DOHH2 (cell line): ENCODE measurements at regions not wholly inside any gene's neighbourhood (a gene's known extent, or its start where the extent isn't known, plus 50 kb on each side); places are given as distances from the start of the nearest gene placed in this dataset.

Source experiments
- H3F3A ChIP-seq: fragments of 200-600 bp; sonication (generic), shearing (Covaris generic); 2 replicates; pipeline ENCODE4 v1.6.0; 2016; ENCODE audit warnings: antibody characterized with exemption, mild to moderate bottlenecking; ENCODE audit not compliant: control insufficient read depth, insufficient read depth
- H3K27ac ChIP-seq: fragments of 200-600 bp; sonication (generic); 2 replicates; pipeline ENCODE4 v1.5.1; 2014; ENCODE audit warnings: low read depth, mild to moderate bottlenecking, low read length, moderate library complexity
- H3K27me3 ChIP-seq: fragments of 200-600 bp; sonication (generic); 2 replicates; pipeline ENCODE4 v1.6.1; 2014; ENCODE audit warnings: mild to moderate bottlenecking, low read length, mixed read lengths; ENCODE audit not compliant: control insufficient read depth
- H3K36me3 ChIP-seq: fragments of 200-600 bp; sonication (generic); 2 replicates; pipeline ENCODE4 v1.6.1; 2014; ENCODE audit warnings: mild to moderate bottlenecking, low read length, moderate library complexity, mixed read lengths; ENCODE audit not compliant: control insufficient read depth
- H3K4me1 ChIP-seq: fragments of 200-600 bp; sonication (generic); 2 replicates; pipeline ENCODE4 v1.6.1; 2014; ENCODE audit warnings: mild to moderate bottlenecking, low read length, mixed read lengths; ENCODE audit not compliant: control insufficient read depth
- H3K4me2 ChIP-seq: fragments of 200-600 bp; sonication (generic); 2 replicates; pipeline ENCODE4 v1.6.0; 2014; ENCODE audit warnings: mild to moderate bottlenecking, low read length, moderate library complexity
- H3K4me3 ChIP-seq: fragments of 200-600 bp; sonication (generic); 2 replicates; pipeline ENCODE4 v1.5.1; 2014; ENCODE audit warnings: mild to moderate bottlenecking, low read length, mixed read lengths
- H3K79me2 ChIP-seq: fragments of 200-600 bp; sonication (generic); 2 replicates; pipeline ENCODE4 v1.6.1; 2014; ENCODE audit warnings: mild to moderate bottlenecking, low read length, mixed read lengths; ENCODE audit not compliant: control insufficient read depth
- H3K9me2 ChIP-seq: fragments of 200-600 bp; sonication (generic); replicated peaks from 2 replicates; pipeline ENCODE4 v1.6.1; 2014; ENCODE audit warnings: mild to moderate bottlenecking, low read length, mixed read lengths; ENCODE audit not compliant: control insufficient read depth
- H3K9me3 ChIP-seq: fragments of 200-600 bp; sonication (generic); 2 replicates; pipeline ENCODE4 v1.6.1; 2014; ENCODE audit warnings: antibody characterized with exemption, low read length, mixed read lengths; ENCODE audit not compliant: control insufficient read depth, insufficient read depth
- H4K20me1 ChIP-seq: fragments of 200-600 bp; sonication (generic); 2 replicates; pipeline ENCODE4 v1.6.0; 2014; ENCODE audit warnings: low read depth, mild to moderate bottlenecking, antibody characterized with exemption, low read length, moderate library complexity; ENCODE audit not compliant: control insufficient read depth, insufficient read depth
- CTCF ChIP-seq: fragments of 200-600 bp; sonication (generic); IDR thresholded peaks from one replicate; pipeline ENCODE4 v1.5.1; 2014; ENCODE audit warnings: antibody characterized with exemption, mild to moderate bottlenecking, low read depth, low read length; ENCODE audit not compliant: poor library complexity, severe bottlenecking
- EZH2phosphoT487 ChIP-seq: fragments of 200-600 bp; sonication (generic); IDR thresholded peaks from 2 replicates; pipeline ENCODE4 v1.6.1; 2017; ENCODE audit warnings: borderline replicate concordance, mild to moderate bottlenecking, antibody characterized with exemption, low read length, moderate library complexity, mixed read lengths

DNA sequence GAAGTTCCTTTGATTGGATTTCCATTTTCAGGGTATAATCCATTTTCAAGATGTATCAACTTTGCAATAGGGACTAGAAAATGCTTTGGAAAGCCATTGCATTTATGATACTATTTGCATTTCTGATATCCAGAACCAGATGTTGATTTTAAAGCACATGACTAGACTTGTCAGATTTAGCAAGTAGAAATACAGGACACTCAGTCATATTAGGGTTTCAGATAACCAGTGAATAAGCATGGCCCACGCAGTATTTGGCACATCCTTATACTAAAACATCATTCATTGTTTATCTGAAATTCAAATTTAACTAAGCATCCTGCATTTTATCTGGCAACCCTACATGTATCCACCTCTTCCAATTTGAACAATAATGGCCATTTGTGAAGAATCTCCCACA lies 113.3 kb upstream of the DPT start:
- Histone ChIP-seq H3K4me2 (no peak overlapping the region), H3F3A (no peaks in the 10 kb centered on the region), H4K20me1 (no peaks in the 10 kb centered on the region), H3K27me3 (no peaks in the 10 kb centered on the region), H3K4me1 (no peaks in the 10 kb centered on the region), H3K27ac (no peak overlapping the region), H3K36me3 (no peaks in the 10 kb centered on the region), H3K79me2 (no peaks in the 10 kb centered on the region), H3K9me2 (no peaks in the 10 kb centered on the region), H3K9me3 (no peaks in the 10 kb centered on the region), H3K4me3 (no peak overlapping the region)
- no peak for TF ChIP-seq CTCF
- no peak for TF ChIP-seq EZH2phosphoT487

- Histone ChIP-seq H3K79me2 (no peaks in the 10 kb centered on the region), H4K20me1 (no peaks in the 10 kb centered on the region), H3K9me2 (no peaks in the 10 kb centered on the region), H3K9me3 (no peaks in the 10 kb centered on the region), H3K36me3 (no peaks in the 10 kb centered on the region), H3K4me3 (no peak overlapping the region), H3K27me3 (no peaks in the 10 kb centered on the region), H3K4me1 (no peaks in the 10 kb centered on the region), H3K4me2 (no peak overlapping the region), H3K27ac (no peak overlapping the region), H3F3A (no peaks in the 10 kb centered on the region)
- TF ChIP-seq EZH2phosphoT487 = no peak
- no peak for TF ChIP-seq CTCF
These were observed 113.9 kb upstream of the DPT start for GRCh38 chr1:168842916-168843315.

GRCh38 chr1:168843401-168843800 lies 114.4 kb upstream of the DPT start:
- no peaks in the 10 kb centered on the region for H3K79me2 ChIP-seq
- H3F3A ChIP-seq = no peaks in the 10 kb centered on the region
- H3K27ac ChIP-seq = no peak overlapping the region

More at GRCh38 chr1:168843401-168843800, 114.4 kb upstream of the DPT start:
- TF ChIP-seq CTCF (no peak), EZH2phosphoT487 (no peak)
- Histone ChIP-seq H3K36me3 (no peaks in the 10 kb centered on the region), H4K20me1 (no peaks in the 10 kb centered on the region), H3K4me1 (no peaks in the 10 kb centered on the region), H3K9me2 (no peaks in the 10 kb centered on the region), H3K9me3 (no peaks in the 10 kb centered on the region), H3K27me3 (no peaks in the 10 kb centered on the region), H3K4me2 (no peak overlapping the region), H3K4me3 (no peak overlapping the region)
